Stimulated activated CD8-positive, alpha-beta memory T cell treated with anti-CD3 and anti-CD28 coated beads, Interleukin-7, amount 100 ng/mL, for 4 hours (primary cell): ENCODE measurements at regions not wholly inside any gene's neighbourhood (a gene's known extent, or its start where the extent isn't known, plus 50 kb on each side); places are given as distances from the start of the nearest gene placed in this dataset.

Experiments
- DNase-seq, 2 donors: peaks; one replicate each; pipeline ENCODE4 v3.0.0-alpha.2; 2020; ENCODE audit warnings: low read depth in 2 of 2

- peak in 1 of 2 donors; percentile 2 for DNase-seq
These were observed 323.3 kb downstream of the RPS6KC1 start for GRCh38 chr1:213374369-213374768.

- no peak for DNase-seq
These were observed 324.0 kb downstream of the RPS6KC1 start for GRCh38 chr1:213375002-213375401.

- DNase-seq: no peak
These were observed 325.9 kb downstream of the RPS6KC1 start for GRCh38 chr1:213376862-213377372.

DNA sequence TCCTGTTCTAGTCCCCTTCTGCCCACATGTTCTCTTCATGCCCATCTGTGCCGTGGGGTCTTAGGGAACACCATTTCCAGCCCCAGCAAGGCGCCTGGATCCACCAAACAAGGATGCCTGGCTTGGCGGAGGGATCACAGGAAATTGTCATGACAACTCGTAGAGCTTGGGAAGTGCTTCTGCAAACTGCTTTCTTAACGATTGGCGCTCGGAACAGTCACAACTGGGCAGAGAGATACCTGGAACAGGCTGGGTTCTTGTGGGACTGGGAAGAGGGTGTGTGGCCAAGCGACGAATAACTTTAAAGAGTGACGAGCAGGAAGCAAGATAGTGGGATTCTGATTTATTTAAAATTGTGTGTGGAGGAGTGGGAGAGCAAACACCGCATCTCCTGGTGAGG is 329.8 kb downstream of the RPS6KC1 start:
- no peak for DNase-seq

- no peak for DNase-seq
These were observed 330.6 kb downstream of the RPS6KC1 start for GRCh38 chr1:213381572-213382084.

DNA sequence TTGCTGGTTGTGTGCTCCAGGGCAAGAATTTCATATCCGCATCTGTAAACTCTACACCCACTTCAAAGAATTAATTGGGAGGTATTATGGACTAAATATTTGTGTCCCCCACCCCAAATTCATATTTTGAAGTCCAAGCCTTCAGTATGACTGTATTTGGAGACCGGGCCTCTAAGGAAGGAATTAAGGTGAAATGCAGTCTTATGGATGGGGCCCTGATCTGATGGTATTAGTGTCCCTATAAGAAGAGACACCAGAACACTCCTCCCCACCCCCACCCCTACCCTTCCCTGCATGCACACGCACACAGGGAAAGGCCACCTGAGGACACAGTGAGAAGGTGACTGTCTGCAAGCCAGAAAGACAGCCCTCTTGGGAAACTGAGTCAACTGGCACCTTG is 332.4 kb downstream of the RPS6KC1 start:
- DNase-seq: no peak

DNA sequence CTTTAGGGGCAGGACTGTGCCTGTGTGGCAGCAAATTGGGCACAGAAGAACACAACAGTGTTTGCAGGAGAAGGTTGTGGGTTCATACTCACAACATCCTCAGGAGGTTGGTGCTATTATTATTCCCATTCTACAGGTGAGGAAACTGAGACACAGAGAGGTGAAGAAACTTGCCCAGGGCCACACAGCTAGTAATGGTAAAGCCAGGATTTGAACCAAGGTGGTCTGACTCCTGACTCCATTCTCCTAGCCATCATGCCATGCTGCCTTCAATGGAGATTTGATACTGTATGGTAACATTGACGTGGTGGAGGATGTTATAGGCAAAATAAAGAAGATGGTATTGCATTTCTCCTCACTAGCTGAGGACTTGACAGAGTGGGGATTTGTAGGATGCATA is 334.2 kb downstream of the RPS6KC1 start:
- no peak for DNase-seq

DNA sequence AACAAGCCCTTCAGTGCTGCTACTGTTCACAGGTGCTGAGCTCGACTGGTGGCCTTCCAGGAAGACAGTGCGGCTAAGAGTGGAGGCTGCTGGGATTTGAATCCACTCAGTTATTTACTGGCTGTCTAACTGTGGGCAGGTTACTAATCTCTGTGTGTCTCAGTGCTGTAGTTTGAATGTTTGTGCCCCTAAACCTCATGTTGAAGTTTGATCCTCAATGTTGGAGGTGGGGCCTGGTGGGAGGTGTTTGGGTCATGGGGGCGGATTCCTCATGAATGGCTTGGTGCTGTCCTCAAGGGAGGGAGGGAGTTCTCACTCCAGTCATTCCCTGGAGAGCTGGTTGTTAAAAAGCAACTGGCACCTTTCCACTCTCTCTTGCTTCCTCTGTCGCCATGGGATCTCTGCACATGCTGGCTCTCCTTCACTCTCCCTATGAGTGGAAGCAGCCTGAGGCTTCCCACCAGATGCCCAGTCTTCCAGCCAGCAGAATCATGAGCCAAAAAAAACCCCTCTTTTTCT is 334.8 kb downstream of the RPS6KC1 start:
- DNase-seq: no peak

DNA sequence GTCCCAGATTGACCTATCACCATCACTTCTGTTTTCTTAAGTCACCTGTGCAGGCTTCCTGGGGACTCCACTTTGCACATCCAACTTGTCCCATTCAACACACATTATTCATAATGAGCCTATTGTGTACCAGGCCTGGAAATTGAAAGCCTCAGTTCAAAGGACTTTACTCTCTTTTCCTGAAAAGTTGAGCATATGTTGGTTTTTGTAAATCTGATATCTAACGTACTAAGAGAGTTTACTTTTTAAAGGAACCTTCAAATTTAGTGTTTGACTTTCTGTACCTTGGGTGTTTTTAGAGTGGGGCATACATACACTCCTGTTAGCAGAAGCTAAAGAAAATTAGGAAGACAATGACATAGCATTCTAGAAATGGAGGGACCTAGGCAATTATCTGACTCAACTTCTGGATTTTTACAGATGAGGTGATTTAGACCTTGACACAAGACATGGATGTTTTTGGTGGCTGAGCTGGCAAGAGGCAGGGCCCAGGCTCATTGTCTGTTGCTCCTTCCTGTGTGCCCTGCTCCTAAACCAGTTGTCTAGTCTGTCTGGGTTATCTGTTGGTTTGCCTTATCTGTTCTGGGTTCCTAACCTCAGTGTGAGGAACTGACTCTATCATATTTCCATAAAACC is 336.5 kb downstream of the RPS6KC1 start:
- DNase-seq: no peak

DNA sequence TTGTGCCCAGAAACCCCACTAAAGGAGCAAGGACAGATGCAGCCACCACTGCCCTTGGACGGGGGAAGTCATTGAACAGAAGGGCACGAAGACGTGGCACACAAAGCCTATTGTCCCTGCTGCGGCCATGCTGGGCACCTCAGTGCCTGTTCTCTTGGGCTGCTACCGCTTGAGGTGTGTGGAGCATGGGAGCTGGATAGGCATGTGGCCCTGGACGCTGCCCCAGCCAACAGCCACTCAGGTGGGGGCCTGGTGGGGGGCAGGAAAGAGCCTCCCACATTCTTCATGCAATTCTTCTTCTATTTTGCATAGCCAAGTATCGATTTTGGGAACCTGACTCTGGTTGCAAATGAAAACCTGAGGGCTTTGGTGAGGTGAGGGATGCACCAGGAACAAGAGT is 337.2 kb downstream of the RPS6KC1 start:
- DNase-seq: no peak

DNA sequence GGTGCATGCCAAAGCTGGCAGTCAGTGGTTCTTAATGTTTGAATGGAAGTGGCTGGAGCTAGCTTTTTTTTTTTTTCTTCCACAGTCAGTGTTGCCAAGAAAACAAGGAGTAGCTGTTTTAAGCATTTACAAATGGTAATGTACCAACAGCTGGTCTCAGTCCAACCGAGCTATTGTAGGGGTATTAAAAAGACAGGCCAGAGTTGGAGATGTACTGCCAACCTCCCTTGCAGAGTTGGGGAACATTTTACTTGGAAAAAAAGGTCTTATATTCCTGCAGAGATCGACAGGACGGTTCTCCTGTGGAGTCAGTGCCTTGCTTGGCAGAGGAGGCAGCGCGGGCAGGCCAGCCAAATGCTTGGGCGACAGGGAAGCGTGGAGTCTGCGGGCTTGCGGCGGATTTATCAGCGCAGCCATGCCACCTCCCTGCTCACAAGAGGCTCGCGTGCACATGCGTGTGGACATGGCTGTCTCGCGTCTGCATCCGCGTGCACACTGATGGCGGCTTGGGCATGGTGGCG is 338.1 kb downstream of the RPS6KC1 start:
- no peak for DNase-seq

- no peak for DNase-seq
These were observed 340.4 kb downstream of the RPS6KC1 start for GRCh38 chr1:213391445-213391844.

DNA sequence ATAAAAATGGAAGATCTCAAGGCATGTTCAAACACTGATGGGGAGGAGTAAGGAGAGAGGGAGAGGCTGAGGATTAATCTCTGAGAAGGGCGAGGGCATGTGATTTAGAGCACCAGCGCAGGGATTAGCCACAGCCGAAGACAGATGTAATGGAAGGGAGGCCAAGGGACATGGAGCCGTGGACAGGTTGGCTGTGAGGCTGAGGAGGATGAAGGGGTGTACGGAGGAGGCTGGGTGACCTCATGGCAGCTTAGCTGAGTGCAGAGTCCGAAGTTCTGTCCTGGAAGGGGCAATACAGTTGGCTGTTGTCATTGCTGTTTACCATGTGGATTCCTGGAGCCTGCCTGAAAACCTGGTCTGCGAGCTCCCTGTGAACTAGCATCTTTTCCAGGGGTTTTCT is 342.8 kb downstream of the RPS6KC1 start:
- DNase-seq: no peak

- no peak for DNase-seq
These were observed 343.8 kb downstream of the RPS6KC1 start for GRCh38 chr1:213394837-213395236.

DNA sequence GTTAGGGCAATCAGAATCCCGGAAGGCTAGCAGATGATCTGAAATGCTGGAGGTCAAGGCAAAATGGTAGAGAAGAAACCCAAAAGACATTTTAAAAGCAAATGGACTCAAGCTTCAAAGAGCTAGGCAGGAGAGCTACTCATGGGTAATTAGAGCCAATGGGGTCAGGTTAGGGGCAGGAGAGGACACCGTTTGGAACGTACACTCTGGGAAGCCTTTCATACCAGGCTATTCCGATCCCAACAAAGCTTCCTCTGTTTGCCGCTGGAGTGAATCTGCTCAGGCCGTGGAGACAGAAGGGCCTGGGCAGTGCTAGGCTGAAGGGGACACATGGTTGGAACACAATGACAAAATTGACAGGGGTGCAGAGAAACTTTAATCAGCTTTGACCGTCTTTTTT is 346.6 kb downstream of the RPS6KC1 start:
- DNase-seq: no peak

DNA sequence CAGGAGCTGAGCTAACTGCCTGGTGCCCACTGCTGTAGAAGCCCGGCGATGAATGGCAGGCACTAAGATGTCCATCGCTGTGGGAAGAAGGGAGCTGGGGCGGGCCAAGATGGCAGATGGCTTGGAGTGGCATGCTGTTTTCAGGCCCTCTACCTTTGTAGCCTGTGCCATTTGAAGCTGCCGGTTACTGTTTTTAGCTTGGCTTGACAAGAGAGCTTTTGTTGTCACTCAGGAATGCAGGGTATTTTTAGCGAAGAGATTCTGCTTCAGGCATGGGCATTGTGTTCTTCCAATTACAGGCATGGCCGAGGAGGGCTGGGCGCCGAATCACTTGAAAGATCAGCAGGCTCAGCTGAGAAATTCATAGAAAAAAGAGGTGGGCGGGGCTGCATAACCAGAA is 348.7 kb downstream of the RPS6KC1 start:
- DNase-seq: no peak

DNA sequence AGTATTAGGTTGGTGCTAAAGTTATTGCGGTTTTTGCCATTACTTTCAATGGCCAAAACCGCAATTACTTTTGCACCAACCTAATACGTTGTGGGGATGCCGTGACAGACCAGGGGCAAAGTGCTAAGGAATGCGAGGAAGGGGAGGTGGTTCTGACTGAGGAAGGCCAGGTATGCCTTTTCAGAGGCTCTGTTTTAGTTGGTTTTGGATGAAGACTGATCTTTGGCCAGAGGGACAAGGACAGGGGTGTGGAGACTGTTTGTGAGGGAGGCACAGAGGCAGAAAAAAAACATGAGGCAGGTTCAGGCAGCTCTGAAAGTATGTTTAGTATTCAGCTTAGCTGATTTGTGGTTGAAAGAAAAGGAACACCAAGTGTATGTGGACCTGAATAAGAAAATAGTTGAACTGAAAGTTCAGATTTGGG is 358.2 kb downstream of the RPS6KC1 start:
- DNase-seq: no peak

- no peak for DNase-seq
These were observed 358.9 kb downstream of the RPS6KC1 start for GRCh38 chr1:213409971-213410370.

DNA sequence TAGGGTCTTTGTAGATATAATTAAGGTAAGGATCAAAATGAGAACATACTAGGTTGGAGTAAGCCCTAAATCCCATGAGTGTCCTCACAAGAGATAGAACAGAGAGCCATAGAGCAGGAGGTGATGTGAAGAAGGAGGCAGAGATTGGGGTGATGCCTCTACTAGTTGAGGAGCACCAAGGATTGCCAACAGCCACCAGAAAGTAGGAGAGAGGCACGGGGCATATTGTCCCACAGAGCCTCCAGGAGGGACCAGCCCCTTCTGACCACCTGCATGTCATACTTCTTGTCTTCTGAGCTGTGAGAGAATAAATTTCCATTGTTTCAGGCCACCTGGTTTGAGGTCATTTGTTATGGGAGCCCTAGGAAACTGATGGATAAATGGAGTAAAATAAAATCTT is 363.3 kb downstream of the RPS6KC1 start:
- no peak for DNase-seq

DNA sequence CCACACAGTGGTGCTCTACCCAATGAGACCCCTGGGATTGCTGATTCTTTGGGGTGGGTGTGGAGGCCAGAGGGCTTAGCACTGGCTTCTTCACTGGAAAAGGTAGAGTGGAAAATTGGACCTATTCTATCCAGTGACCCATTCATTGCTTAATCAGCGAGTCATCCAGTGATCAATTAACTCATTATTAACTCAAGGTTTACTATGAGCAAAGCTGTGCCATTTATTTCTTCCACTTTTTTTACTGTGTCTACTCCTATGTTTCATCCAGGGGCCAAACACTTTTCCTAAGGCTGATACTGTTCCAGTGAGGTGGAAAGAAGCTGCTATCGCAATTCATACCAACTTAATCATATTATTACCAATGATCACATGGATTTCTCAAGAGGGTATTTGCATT is 363.9 kb downstream of the RPS6KC1 start:
- DNase-seq: no peak

DNA sequence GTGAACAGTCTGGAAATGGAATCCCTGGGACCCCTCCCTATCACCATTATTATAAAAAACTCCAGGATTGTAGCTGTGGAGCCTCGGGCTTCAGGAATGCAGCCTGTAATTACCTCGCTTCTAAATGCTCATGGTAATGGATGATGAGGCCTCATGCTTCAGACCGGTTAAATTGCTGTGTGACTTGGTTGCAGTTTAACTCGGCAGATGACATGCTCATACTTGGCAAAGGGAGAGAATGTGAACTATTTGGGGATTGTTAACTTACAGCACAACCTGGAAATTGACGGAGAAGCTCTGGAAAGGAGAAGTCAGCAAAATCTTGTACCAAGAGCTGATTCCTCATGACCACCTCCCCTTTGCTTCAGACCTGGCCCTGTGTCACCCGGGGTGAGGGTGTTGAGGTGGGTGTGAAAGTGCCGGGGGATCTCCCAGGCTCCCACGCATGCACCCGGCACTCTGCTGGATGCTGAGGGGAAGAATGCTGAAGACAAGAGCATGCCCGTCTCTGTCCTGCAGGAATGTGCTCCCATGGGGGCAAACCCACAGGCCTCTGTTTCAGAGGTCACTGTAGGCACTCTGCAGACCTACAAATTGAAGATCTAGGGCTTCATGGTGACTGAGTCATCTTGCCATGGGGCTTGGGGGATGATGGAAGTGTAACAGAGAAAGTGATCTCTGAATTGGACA is 364.8 kb downstream of the RPS6KC1 start:
- no peak for DNase-seq

DNA sequence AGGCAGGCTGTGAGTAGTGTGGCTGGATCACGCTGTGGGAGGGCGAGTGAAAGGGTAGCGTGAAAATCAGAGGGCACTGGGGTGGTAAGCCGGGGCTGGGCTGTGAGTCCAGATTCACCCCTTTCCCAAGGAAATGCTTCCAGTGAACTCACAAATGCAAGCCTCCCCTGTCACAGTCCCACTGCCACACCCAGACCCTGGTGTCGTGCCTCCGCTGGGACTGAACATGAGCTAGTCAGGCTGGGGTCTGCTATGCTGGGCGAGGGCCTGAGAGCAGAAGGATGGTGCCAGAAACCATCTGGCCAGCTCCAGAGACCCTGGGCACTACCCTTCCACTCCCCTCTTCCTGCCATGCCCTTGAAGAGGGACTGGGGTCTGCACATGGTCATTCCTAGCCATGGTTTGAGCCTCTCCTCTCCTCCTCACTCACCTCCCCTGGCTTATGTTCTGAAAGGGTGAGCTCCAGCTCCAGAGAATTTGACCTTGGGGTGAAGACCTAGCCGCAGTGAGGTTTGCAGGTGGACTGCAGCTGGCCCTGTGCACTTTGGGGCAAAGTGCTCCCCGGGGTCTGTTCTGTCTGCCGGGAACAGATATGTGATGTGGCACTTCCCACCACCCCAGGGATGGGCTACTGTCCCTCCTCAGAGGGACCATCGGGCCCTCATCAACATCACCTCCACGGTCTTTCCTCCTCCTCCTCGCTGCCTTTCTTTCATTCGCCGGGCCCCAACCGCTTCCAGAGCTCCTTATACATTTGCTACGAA is 365.6 kb downstream of the RPS6KC1 start:
- no peak for DNase-seq
